ENCODE measurements at regions not wholly inside any gene's neighbourhood (a gene's known extent, or its start where the extent isn't known, plus 50 kb on each side); places are given as distances from the start of the nearest gene placed in this dataset.

DNA sequence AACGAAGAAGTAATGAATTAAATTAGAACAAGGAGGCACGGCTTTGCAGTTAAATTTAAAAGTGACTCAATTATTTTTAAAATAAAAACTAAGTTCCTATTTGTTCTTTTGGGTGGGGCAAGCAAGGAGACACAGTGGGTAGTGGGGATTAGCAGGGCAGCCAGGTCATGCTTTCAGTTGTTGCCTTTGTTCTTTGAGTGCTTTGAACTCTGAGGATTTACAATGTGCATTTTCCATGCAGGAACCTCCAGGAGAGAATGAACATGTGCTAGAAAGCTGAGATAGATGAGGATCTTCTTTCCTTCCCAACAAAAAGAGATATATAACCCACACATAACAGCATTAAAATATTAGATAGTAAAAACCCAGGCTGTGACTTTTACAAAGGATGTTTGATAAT is 420.4 kb upstream of the CTSO start:
- Mint-ChIP-seq H3K4me1 (peaks cover 8% of the 10 kb centered on the region; the same call in 2 of the 3 replicates), H3K27me3 (ENCODE audit: insufficient read depth, low read depth, poor library complexity) (no peaks in the 10 kb centered on the region), H3K36me3 (ENCODE audit: low read depth) (0 out of 3 replicates have a peak, but pooled peaks cover 3% of the 10 kb centered on the region), H3K9me3 (0 out of 3 replicates have a peak, but pooled peaks cover 2% of the 10 kb centered on the region), H3K4me3 (no peak overlapping the region), H3K27ac (no peak overlapping the region)
- TF ChIP-seq ZNF114 (CRISPR knock-in tag; IDR thresholded peaks at IDR 0.05) (no peak), EZH2 (IDR thresholded peaks at IDR 0.05; ENCODE audit: low read depth, unreplicated experiment) (no peak), ZNF462 (CRISPR knock-in tag; IDR thresholded peaks at IDR 0.05) (no peak), EZH2phosphoT487 (IDR thresholded peaks at IDR 0.05; ENCODE audit: unreplicated experiment) (no peak), STAT1 (IDR thresholded peaks at IDR 0.05; ENCODE audit: unreplicated experiment) (no peak), ZNF331 (CRISPR knock-in tag; IDR thresholded peaks at IDR 0.05; ENCODE audit: low read depth) (no peak), NANOG (IDR thresholded peaks at IDR 0.05; ENCODE audit: borderline replicate concordance) (no peak), CREB1 (CRISPR knock-in tag; IDR thresholded peaks at IDR 0.05; ENCODE audit: low read depth) (no peak), JUNB (IDR thresholded peaks at IDR 0.05; ENCODE audit: unreplicated experiment) (no peak), REST (IDR thresholded peaks at IDR 0.05; ENCODE audit: unreplicated experiment) (no peak), POLR2AphosphoS5 (IDR thresholded peaks at IDR 0.05; ENCODE audit: low read depth) (no peak)
- TF ChIP-seq, protein P1, sequence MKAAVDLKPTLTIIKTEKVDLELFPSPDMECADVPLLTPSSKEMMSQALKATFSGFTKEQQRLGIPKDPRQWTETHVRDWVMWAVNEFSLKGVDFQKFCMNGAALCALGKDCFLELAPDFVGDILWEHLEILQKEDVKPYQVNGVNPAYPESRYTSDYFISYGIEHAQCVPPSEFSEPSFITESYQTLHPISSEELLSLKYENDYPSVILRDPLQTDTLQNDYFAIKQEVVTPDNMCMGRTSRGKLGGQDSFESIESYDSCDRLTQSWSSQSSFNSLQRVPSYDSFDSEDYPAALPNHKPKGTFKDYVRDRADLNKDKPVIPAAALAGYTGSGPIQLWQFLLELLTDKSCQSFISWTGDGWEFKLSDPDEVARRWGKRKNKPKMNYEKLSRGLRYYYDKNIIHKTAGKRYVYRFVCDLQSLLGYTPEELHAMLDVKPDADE (IDR thresholded peaks at IDR 0.05), result no peak
- TF ChIP-seq, protein P2, sequence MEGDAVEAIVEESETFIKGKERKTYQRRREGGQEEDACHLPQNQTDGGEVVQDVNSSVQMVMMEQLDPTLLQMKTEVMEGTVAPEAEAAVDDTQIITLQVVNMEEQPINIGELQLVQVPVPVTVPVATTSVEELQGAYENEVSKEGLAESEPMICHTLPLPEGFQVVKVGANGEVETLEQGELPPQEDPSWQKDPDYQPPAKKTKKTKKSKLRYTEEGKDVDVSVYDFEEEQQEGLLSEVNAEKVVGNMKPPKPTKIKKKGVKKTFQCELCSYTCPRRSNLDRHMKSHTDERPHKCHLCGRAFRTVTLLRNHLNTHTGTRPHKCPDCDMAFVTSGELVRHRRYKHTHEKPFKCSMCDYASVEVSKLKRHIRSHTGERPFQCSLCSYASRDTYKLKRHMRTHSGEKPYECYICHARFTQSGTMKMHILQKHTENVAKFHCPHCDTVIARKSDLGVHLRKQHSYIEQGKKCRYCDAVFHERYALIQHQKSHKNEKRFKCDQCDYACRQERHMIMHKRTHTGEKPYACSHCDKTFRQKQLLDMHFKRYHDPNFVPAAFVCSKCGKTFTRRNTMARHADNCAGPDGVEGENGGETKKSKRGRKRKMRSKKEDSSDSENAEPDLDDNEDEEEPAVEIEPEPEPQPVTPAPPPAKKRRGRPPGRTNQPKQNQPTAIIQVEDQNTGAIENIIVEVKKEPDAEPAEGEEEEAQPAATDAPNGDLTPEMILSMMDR (conservative IDR thresholded peaks at IDR 0.05; ENCODE audit: low read depth in 2 of 2), result no peak
- Histone ChIP-seq H3K4me1 (ENCODE audit: insufficient read depth) (peaks cover 10% of the 10 kb centered on the region; the same call in 1 of the 2 replicates), H3K4me3 (no peak overlapping the region), H3K4me2 (no peak overlapping the region), H3F3A (replicated peaks; ENCODE audit: low read depth) (no peaks in the 10 kb centered on the region), H3K36me3 (ENCODE audit: insufficient read depth) (no peaks in the 10 kb centered on the region), H2AFZ (no peak overlapping the region), H3K27me3 (ENCODE audit: insufficient read depth) (no peaks in the 10 kb centered on the region), H3K79me2 (replicated peaks; ENCODE audit: insufficient read depth) (no peaks in the 10 kb centered on the region), H3K9me2 (ENCODE audit: insufficient read depth) (no peaks in the 10 kb centered on the region), H3K27ac (ENCODE audit: low read depth) (no peak overlapping the region), H4K20me1 (replicated peaks; ENCODE audit: insufficient read depth) (no peaks in the 10 kb centered on the region)
- DNase-seq (ENCODE audit: low spot score) (no peak), ATAC-seq (no peak)

Data from GM23338 (cell line).